H1 (cell line): ENCODE measurements at regions not wholly inside any gene's neighbourhood (a gene's known extent, or its start where the extent isn't known, plus 50 kb on each side); places are given as distances from the start of the nearest gene placed in this dataset.

ENCODE experiments used
- CTCF ChIA-PET: fragments of 300-600 bp; sonication (Branson Sonifier 250); formaldehyde crosslinking; loops from one replicate; lab custom pipeline; 2021; ENCODE audit not compliant: partially characterized antibody; lab: Charles Lee
- POLR2A ChIA-PET: fragments of 300-600 bp; sonication (Branson Sonifier 250); formaldehyde crosslinking; loops from one replicate; lab custom pipeline; 2021; ENCODE audit warnings: inconsistent platforms; ENCODE audit not compliant: partially characterized antibody; lab: Charles Lee
- DNase-seq, 2 experiments: peaks; one replicate each; pipeline versions ENCODE4 v3.0.0 to v3.0.0-alpha.2; 2010 to 2022; ENCODE audit warnings: low spot score in 2 of 2, low read depth in 1 of 2, mixed read lengths in 1 of 2
- FAIRE-seq: peaks from 2 replicates; lab custom pipeline; 2011; peaks lifted over from hg19 to GRCh38; lab: Jason Lieb, UNC
- H2AFZ ChIP-seq: 2 replicates; pipeline ENCODE4 v1.8.1; 2012; ENCODE audit warnings: low read length, inconsistent platforms
- H2AK5ac ChIP-seq: 2 replicates; pipeline ENCODE4 v1.6.1; 2013; ENCODE audit warnings: low read depth, low read length
- H2BK120ac ChIP-seq: replicated peaks from 2 replicates; pipeline ENCODE3; 2013; ENCODE audit warnings: low read depth, low read length, inconsistent platforms
- H2BK12ac ChIP-seq: 2 replicates; pipeline ENCODE4 v1.6.1; 2013; ENCODE audit warnings: low read depth, low read length
- H2BK15ac ChIP-seq: 2 replicates; pipeline ENCODE4 v1.6.1; 2013; ENCODE audit warnings: low read length
- H2BK20ac ChIP-seq: 2 replicates; pipeline ENCODE4 v1.6.1; 2013; ENCODE audit warnings: low read length
- H2BK5ac ChIP-seq: 2 replicates; pipeline ENCODE4 v1.6.1; 2013; ENCODE audit warnings: low read depth, low read length
- H3K14ac ChIP-seq: 2 replicates; pipeline ENCODE4 v1.6.1; 2013; ENCODE audit warnings: inconsistent platforms; ENCODE audit not compliant: insufficient read length
- H3K18ac ChIP-seq: 2 replicates; pipeline ENCODE4 v1.6.1; 2013; ENCODE audit warnings: low read length; ENCODE audit errors: extremely low read depth
- H3K23ac ChIP-seq: 2 replicates; pipeline ENCODE4 v1.6.1; 2013; ENCODE audit warnings: inconsistent platforms; ENCODE audit not compliant: insufficient read length
- H3K23me2 ChIP-seq: 2 replicates; pipeline ENCODE4 v1.6.1; 2013; ENCODE audit warnings: low read depth, low read length
- H3K27ac ChIP-seq: 2 replicates; pipeline ENCODE4 v1.6.1; 2011; ENCODE audit warnings: low read depth, low read length, inconsistent platforms
- H3K27me3 ChIP-seq, 4 experiments: replicated peaks in 1 of 4; 1 replicate in 1 of 4; 2 replicates in 3 of 4; pipeline versions ENCODE4 v1.6.1 to v1.8.1; 2011 to 2013; ENCODE audit warnings: low read length in 3 of 4, mild to moderate bottlenecking in 3 of 4, inconsistent platforms in 2 of 4, mixed read lengths in 2 of 4, moderate library complexity in 1 of 4; ENCODE audit not compliant: control insufficient read depth in 3 of 4, insufficient read depth in 3 of 4; ENCODE audit errors: extremely low read depth in 1 of 4
- H3K36me3 ChIP-seq, 4 experiments: 2 replicates each; pipeline versions ENCODE4 v1.6.1 to v1.8.1; 2011 to 2013; ENCODE audit warnings: mild to moderate bottlenecking in 4 of 4, low read length in 3 of 4, moderate library complexity in 2 of 4, control low read depth in 1 of 4, inconsistent platforms in 1 of 4; ENCODE audit not compliant: insufficient read depth in 4 of 4, control insufficient read depth in 2 of 4
- H3K4ac ChIP-seq: replicated peaks from 2 replicates; pipeline ENCODE3; 2013; ENCODE audit warnings: low read length, low read depth, mixed read lengths, inconsistent platforms; ENCODE audit not compliant: insufficient read length
- H3K4me1 ChIP-seq, 4 experiments: replicated peaks in 1 of 4; 1 replicate in 1 of 4; 2 replicates in 3 of 4; pipeline versions ENCODE4 v1.6.1 to v1.8.1; 2011 to 2013; ENCODE audit warnings: low read length in 3 of 4, inconsistent platforms in 2 of 4, mixed read lengths in 1 of 4; ENCODE audit not compliant: insufficient read depth in 4 of 4, control insufficient read depth in 3 of 4
- H3K4me2 ChIP-seq, 2 experiments: 2 replicates each; pipeline versions ENCODE4 v1.6.1 to v1.8.1; 2011 to 2013; ENCODE audit warnings: low read depth in 2 of 2, low read length in 2 of 2, control low read depth in 1 of 2, inconsistent platforms in 1 of 2, mild to moderate bottlenecking in 1 of 2; ENCODE audit not compliant: insufficient read depth in 1 of 2
- H3K4me3 ChIP-seq, 4 experiments: fragments of 200-600, 300-600 bp in 1 of 4; sonication (generic), shearing (Covaris generic), sonication (Bioruptor Twin) in 1 of 4; 2 replicates each; pipeline versions ENCODE4 v1.5.1 to v1.8.1; 2011 to 2016; ENCODE audit warnings: low read length in 4 of 4, low read depth in 3 of 4, control low read depth in 2 of 4, inconsistent platforms in 2 of 4, mild to moderate bottlenecking in 2 of 4, mixed read lengths in 1 of 4, moderate library complexity in 1 of 4; ENCODE audit not compliant: insufficient read depth in 2 of 4; ENCODE audit errors: extremely low read depth in 1 of 4
- H3K56ac ChIP-seq: replicated peaks from 2 replicates; pipeline ENCODE3; 2013; ENCODE audit warnings: low read depth, mild to moderate bottlenecking, mixed read lengths, low read length, inconsistent platforms; ENCODE audit not compliant: insufficient read length
- H3K79me1 ChIP-seq: 2 replicates; pipeline ENCODE4 v1.6.1; 2013; ENCODE audit warnings: low read depth, low read length, control low read depth
- H3K79me2 ChIP-seq, 2 experiments: 2 replicates each; pipeline versions ENCODE4 v1.6.1 to v1.8.1; 2012 to 2013; ENCODE audit warnings: low read length in 2 of 2, mild to moderate bottlenecking in 2 of 2, inconsistent platforms in 1 of 2; ENCODE audit not compliant: insufficient read depth in 2 of 2, control insufficient read depth in 1 of 2
- H3K9ac ChIP-seq, 4 experiments: replicated peaks in 1 of 4; 1 replicate in 1 of 4; 2 replicates in 3 of 4; pipeline versions ENCODE4 v1.6.1 to v1.8.1; 2011 to 2013; ENCODE audit warnings: low read depth in 3 of 4, low read length in 3 of 4, control low read depth in 2 of 4, mild to moderate bottlenecking in 2 of 4, moderate library complexity in 2 of 4, inconsistent platforms in 1 of 4; ENCODE audit errors: extremely low read depth in 1 of 4
- H3K9me3 ChIP-seq, 2 experiments: 2 replicates each; pipeline versions ENCODE4 v1.6.1 to v1.8.1; 2012 to 2013; ENCODE audit warnings: mild to moderate bottlenecking in 2 of 2, moderate library complexity in 2 of 2, control low read depth in 1 of 2, inconsistent platforms in 1 of 2, low read depth in 1 of 2, low read length in 1 of 2, mixed read lengths in 1 of 2; ENCODE audit not compliant: insufficient read depth in 2 of 2
- H4K20me1 ChIP-seq, 2 experiments: replicated peaks in 1 of 2; 2 replicates each; pipeline versions ENCODE3 to v1.8.1; 2011 to 2013; ENCODE audit warnings: inconsistent platforms in 2 of 2, low read length in 2 of 2, mild to moderate bottlenecking in 1 of 2; ENCODE audit not compliant: insufficient read depth in 2 of 2, control insufficient read depth in 1 of 2
- H4K5ac ChIP-seq: 2 replicates; pipeline ENCODE4 v1.6.1; 2013; ENCODE audit warnings: low read length, low read depth, mixed read lengths, inconsistent platforms; ENCODE audit not compliant: insufficient read length
- H4K8ac ChIP-seq: 2 replicates; pipeline ENCODE4 v1.8.0; 2013; ENCODE audit warnings: mild to moderate bottlenecking, moderate library complexity, low read length, inconsistent platforms; ENCODE audit not compliant: insufficient read depth; ENCODE audit errors: extremely low read depth
- H4K91ac ChIP-seq: replicated peaks from 2 replicates; pipeline ENCODE3; 2013; ENCODE audit warnings: low read length, mixed read lengths, inconsistent platforms; ENCODE audit not compliant: insufficient read length
- SRF ChIP-seq: IDR thresholded peaks from 2 replicates; pipeline ENCODE4 v1.6.1; 2011; ENCODE audit warnings: mild to moderate bottlenecking, low read depth, low read length, moderate library complexity

GRCh38 chr4:55745014-55745413, 74.6 kb upstream of the EXOC1L start:
- no peak overlapping the region for H4K8ac ChIP-seq
- no peaks in the 10 kb centered on the region for H3K9me3 ChIP-seq
- H4K5ac ChIP-seq: no peak overlapping the region
- H4K91ac ChIP-seq: no peak overlapping the region
- no peak overlapping the region for H3K23ac ChIP-seq
- H3K27ac ChIP-seq: no peak overlapping the region
- H3K79me2 ChIP-seq: no peaks in the 10 kb centered on the region
- no peak overlapping the region for H2BK120ac ChIP-seq
- no peak overlapping the region for H2BK5ac ChIP-seq
- no peak overlapping the region for H2AK5ac ChIP-seq
- FAIRE-seq: no peak
- DNase-seq: no peak
- no peak overlapping the region for H2BK12ac ChIP-seq
- no peaks in the 10 kb centered on the region for H3K27me3 ChIP-seq
- no peak overlapping the region for H2BK15ac ChIP-seq
- no peak overlapping the region for H3K9ac ChIP-seq
- H3K4me1 ChIP-seq: no peaks in the 10 kb centered on the region
- CTCF ChIA-PET: no interaction called here
- H3K23me2 ChIP-seq: no peaks in the 10 kb centered on the region
- POLR2A ChIA-PET: interaction anchor here (0.9 kb wide), 1 partner anchor 75 kb away, joined by 3 read pairs; the partner anchor contains the start of gene EXOC1L
- no peak overlapping the region for H3K4me2 ChIP-seq
- no peak overlapping the region for H2BK20ac ChIP-seq
- no peak overlapping the region for H3K56ac ChIP-seq
- H3K4me3 ChIP-seq: no peak overlapping the region
- H3K79me1 ChIP-seq: no peaks in the 10 kb centered on the region
- H3K36me3 ChIP-seq: no peaks in the 10 kb centered on the region
- no peak for TF ChIP-seq SRF
- no peak overlapping the region for H3K4ac ChIP-seq
- H3K14ac ChIP-seq: no peak overlapping the region
- no peak overlapping the region for H2AFZ ChIP-seq
- no peak overlapping the region for H3K18ac ChIP-seq
- H4K20me1 ChIP-seq: no peaks in the 10 kb centered on the region
